HL-60 (cell line): ENCODE measurements at regions not wholly inside any gene's neighbourhood (a gene's known extent, or its start where the extent isn't known, plus 50 kb on each side); places are given as distances from the start of the nearest gene placed in this dataset.

Source experiments
- DNase-seq, 2 experiments: peaks; one replicate each; pipeline ENCODE4 v3.0.0-alpha.2; 2010 to 2020; ENCODE audit warnings: low read depth in 1 of 2, low spot score in 1 of 2
- H3K27ac ChIP-seq: fragments of 250-450 bp; sonication (Bioruptor Pico); replicated peaks from 2 replicates; pipeline ENCODE4 v1.5.1; 2020; ENCODE audit warnings: mild to moderate bottlenecking, moderate library complexity
- H3K27me3 ChIP-seq: fragments of 250-450 bp; sonication (Bioruptor Pico); 2 replicates; pipeline ENCODE4 v1.5.1; 2021; ENCODE audit warnings: mild to moderate bottlenecking, moderate library complexity; ENCODE audit not compliant: insufficient read depth, poor library complexity, severe bottlenecking
- H3K4me3 ChIP-seq: replicated peaks from 2 replicates; pipeline ENCODE4 v1.5.1; 2011; ENCODE audit warnings: mild to moderate bottlenecking, control low read depth, low read length; ENCODE audit not compliant: insufficient read depth
- CTCF ChIP-seq: IDR thresholded peaks from one replicate; pipeline ENCODE4 v1.5.1; 2011; ENCODE audit warnings: low read length, control low read depth, inconsistent platforms; ENCODE audit not compliant: insufficient read depth
- GABPA ChIP-seq: IDR thresholded peaks from 2 replicates; pipeline ENCODE4 v1.6.1; 2012; ENCODE audit warnings: low read depth
- POLR2AphosphoS5 ChIP-seq: IDR thresholded peaks from 2 replicates; pipeline ENCODE4 v1.6.1; 2012; ENCODE audit warnings: low read depth
- REST ChIP-seq: IDR thresholded peaks from 2 replicates; pipeline ENCODE4 v1.6.1; 2012; ENCODE audit warnings: low read depth; ENCODE audit not compliant: insufficient replicate concordance
- SPI1 ChIP-seq: IDR thresholded peaks from 2 replicates; pipeline ENCODE4 v1.6.1; 2012; ENCODE audit warnings: low read depth, mild to moderate bottlenecking, borderline replicate concordance

- DNase-seq, result no peak
- H3K27me3 ChIP-seq, result no peaks in the 10 kb centered on the region
- H3K4me3 ChIP-seq, result no peak overlapping the region
- H3K27ac ChIP-seq, result no peak overlapping the region
- TF ChIP-seq REST, result no peak
- no peak for TF ChIP-seq CTCF
- no peak for TF ChIP-seq SPI1
- no peak for TF ChIP-seq POLR2AphosphoS5
- no peak for TF ChIP-seq GABPA
These were observed 219.5 kb downstream of the TFAP2C start for GRCh38 chr20:56848561-56848960.

GRCh38 chr20:56851552-56851951 lies 222.4 kb downstream of the TFAP2C start:
- no peak overlapping the region for H3K4me3 ChIP-seq
- H3K27ac ChIP-seq, result no peak overlapping the region
- TF ChIP-seq CTCF, result no peak
- TF ChIP-seq GABPA, result no peak
- TF ChIP-seq REST, result no peak
- no peak for TF ChIP-seq SPI1
- no peak for TF ChIP-seq POLR2AphosphoS5
- H3K27me3 ChIP-seq, result no peaks in the 10 kb centered on the region
- no peak for DNase-seq

- Histone ChIP-seq H3K27ac (no peak overlapping the region), H3K4me3 (no peak overlapping the region), H3K27me3 (peaks cover under 1% of the 10 kb centered on the region)
- DNase-seq, result no peak
- no peak for TF ChIP-seq POLR2AphosphoS5
- TF ChIP-seq SPI1, result no peak
- TF ChIP-seq REST, result no peak
- TF ChIP-seq CTCF, result no peak
- TF ChIP-seq GABPA, result no peak
These were observed 226.6 kb downstream of the TFAP2C start for GRCh38 chr20:56855708-56856107.
